Kidney (tissue), 13 donors: ENCODE measurements at regions not wholly inside any gene's neighbourhood (a gene's known extent, or its start where the extent isn't known, plus 50 kb on each side); places are given as distances from the start of the nearest gene placed in this dataset.
A peak's percentile ranks its signal among the peaks of the same experiment; 100 is the strongest.

Experiments used
- DNase-seq, 5 donors: peaks; one replicate each; pipeline ENCODE4 v3.0.0-alpha.2; 2013 to 2020
- FAIRE-seq: peaks from 2 replicates; lab custom pipeline; 2012; peaks lifted over from hg19 to GRCh38; lab: Jason Lieb, UNC
- H3K27ac ChIP-seq, 2 donors: one replicate each; pipeline ENCODE4 v1.7.0; 2013; ENCODE audit warnings: low read depth in 2 of 2, low read length in 2 of 2, inconsistent platforms in 1 of 2
- H3K27me3 ChIP-seq: one replicate; pipeline ENCODE4 v1.7.1; 2013; ENCODE audit warnings: low read length, inconsistent platforms; ENCODE audit not compliant: control insufficient read depth, insufficient read depth
- H3K36me3 ChIP-seq, 3 donors: one replicate each; pipeline versions ENCODE4 v1.7.0 to v1.7.1; 2013; ENCODE audit warnings: low read length in 3 of 3, control low read depth in 1 of 3, inconsistent platforms in 1 of 3; ENCODE audit not compliant: insufficient read depth in 3 of 3, control insufficient read depth in 2 of 3
- H3K4me1 ChIP-seq, 3 donors: one replicate each; pipeline versions ENCODE4 v1.7.0 to v1.7.1; 2013; ENCODE audit warnings: low read length in 3 of 3, inconsistent platforms in 1 of 3, low read depth in 1 of 3; ENCODE audit not compliant: control insufficient read depth in 2 of 3, insufficient read depth in 2 of 3
- H3K4me3 ChIP-seq, 3 donors: one replicate each; pipeline versions ENCODE4 v1.7.0 to v1.8.1; 2013; ENCODE audit warnings: low read length in 3 of 3, control low read depth in 1 of 3, inconsistent platforms in 1 of 3
- H3K9ac ChIP-seq, 3 donors: one replicate each; pipeline versions ENCODE4 v1.7.0 to v1.7.1; 2013; ENCODE audit warnings: low read length in 3 of 3, control low read depth in 1 of 3, inconsistent platforms in 1 of 3
- H3K9me3 ChIP-seq, 3 donors: one replicate each; pipeline versions ENCODE4 v1.7.0 to v1.7.1; 2013; ENCODE audit warnings: low read length in 3 of 3, control low read depth in 1 of 3, inconsistent platforms in 1 of 3; ENCODE audit not compliant: control insufficient read depth in 2 of 3, insufficient read depth in 1 of 3
- CTCF ChIP-seq: IDR thresholded peaks from 3 replicates; pipeline ENCODE4 v1.5.1; 2012; ENCODE audit warnings: mild to moderate bottlenecking, moderate library complexity, borderline replicate concordance; ENCODE audit not compliant: insufficient read depth; ENCODE audit errors: extremely low read depth
- intact Hi-C: fragments of 100-400 bp; cut with DNase I; formaldehyde crosslinking; loops from one replicate; pipeline ENCODE4 v1.11.1; 2022
- donor health status: control.
- donor health status: control.
- donor health status: control.
- donor health status: control.
- donor health status: control.
- donor health status: DM: yes; HTN: yes; CAD: no.
- donor health status: Normal renal cell carcinoma (clear cell type).

DNA sequence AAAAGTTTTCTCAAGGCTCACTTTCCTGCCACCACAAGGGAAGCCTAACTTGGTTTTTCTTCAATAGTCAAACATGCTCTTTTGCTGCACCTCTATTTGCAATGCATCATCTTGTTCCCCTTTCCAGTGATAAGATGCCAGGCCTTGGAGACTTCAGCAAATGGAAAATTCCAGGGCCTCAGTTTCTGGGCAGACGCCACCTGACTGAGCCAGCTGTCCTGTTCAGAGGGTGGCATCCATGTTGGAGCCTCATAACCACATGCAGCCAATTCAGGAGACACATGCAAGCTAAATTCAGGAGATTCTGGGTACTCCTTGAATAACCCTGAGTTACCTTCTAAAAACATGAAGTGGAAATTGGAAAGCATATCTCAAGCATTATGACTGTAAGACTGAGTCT is 51.8 kb upstream of the ADRA1D start:
- H3K4me1 ChIP-seq, result no peaks in the 10 kb centered on the region
- no peak overlapping the region for H3K4me3 ChIP-seq
- no peak for DNase-seq
- H3K27me3 ChIP-seq, result no peaks in the 10 kb centered on the region
- H3K27ac ChIP-seq, result no peak overlapping the region
- no peak for FAIRE-seq
- H3K9me3 ChIP-seq, result no peaks in the 10 kb centered on the region
- TF ChIP-seq CTCF, result no peak
- H3K9ac ChIP-seq, result no peak overlapping the region
- no peaks in the 10 kb centered on the region for H3K36me3 ChIP-seq
- intact Hi-C loops, result no loop called here

DNA sequence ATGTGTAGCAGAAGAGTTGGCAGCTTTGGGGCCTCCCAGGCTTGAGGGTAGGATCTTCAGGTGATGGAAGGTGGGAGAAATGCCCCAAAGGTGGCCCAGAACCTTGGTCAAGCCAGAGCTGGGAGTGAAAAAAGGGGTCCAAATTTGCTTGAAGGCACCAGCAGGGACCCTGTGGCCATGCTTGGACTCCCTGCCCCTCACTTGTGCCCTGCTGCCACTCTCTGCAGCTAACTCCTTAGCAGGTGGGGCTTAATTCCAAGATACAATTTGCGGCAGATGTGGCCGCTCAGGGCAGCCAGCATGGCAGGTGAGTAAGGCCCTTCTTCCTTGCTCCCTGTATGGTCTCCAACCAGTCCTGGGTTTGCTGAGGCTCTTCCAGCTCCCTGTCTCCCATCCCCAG is 51.3 kb upstream of the ADRA1D start:
- intact Hi-C loops, result no loop called here

DNA sequence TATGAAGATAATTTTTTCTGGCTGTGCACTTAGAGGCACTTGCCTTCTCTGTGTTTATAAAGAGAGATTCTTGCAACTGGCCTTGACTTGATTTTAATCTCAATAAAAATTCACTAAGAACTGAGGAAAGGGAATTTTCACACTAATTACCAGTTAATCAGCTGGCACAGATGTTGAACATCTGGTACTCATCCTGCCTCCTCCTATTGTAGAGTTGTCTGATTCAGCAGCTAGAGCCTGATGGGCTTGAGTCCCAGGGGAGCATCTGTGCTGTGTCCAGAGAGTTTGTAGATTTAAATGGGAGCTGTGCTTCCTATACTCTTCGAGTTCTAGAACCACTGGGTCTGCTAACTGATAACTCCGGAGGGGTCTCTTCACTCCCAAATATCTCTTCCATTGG is 50.7 kb upstream of the ADRA1D start:
- no peak for FAIRE-seq
- intact Hi-C loops, result no loop called here
- Histone ChIP-seq H3K4me1 (no peaks in the 10 kb centered on the region), H3K27ac (no peak overlapping the region), H3K9ac (no peak overlapping the region), H3K36me3 (no peaks in the 10 kb centered on the region), H3K27me3 (no peaks in the 10 kb centered on the region), H3K4me3 (no peak overlapping the region), H3K9me3 (no peaks in the 10 kb centered on the region)
- DNase-seq, result peak in 1 of 5 donors; percentile 17
- no peak for TF ChIP-seq CTCF

More for the DNA sequence above, 51.3 kb upstream of the ADRA1D start:
- no peak for TF ChIP-seq CTCF
- Histone ChIP-seq H3K27ac (no peak overlapping the region), H3K36me3 (no peaks in the 10 kb centered on the region), H3K9ac (no peak overlapping the region), H3K4me3 (no peak overlapping the region), H3K4me1 (no peaks in the 10 kb centered on the region), H3K9me3 (no peaks in the 10 kb centered on the region), H3K27me3 (no peaks in the 10 kb centered on the region)
- no peak for DNase-seq
- no peak for FAIRE-seq

GRCh38 chr20:4299216-4299615 is 50.1 kb upstream of the ADRA1D start:
- Histone ChIP-seq H3K4me3 (no peak overlapping the region), H3K9me3 (no peaks in the 10 kb centered on the region), H3K4me1 (no peaks in the 10 kb centered on the region), H3K36me3 (no peaks in the 10 kb centered on the region), H3K27me3 (no peaks in the 10 kb centered on the region), H3K9ac (no peak overlapping the region), H3K27ac (no peak overlapping the region)
- FAIRE-seq (no peak), DNase-seq (no peak)
- intact Hi-C loops, result no loop called here
- no peak for TF ChIP-seq CTCF
